ENCODE measurements at regions not wholly inside any gene's neighbourhood (a gene's known extent, or its start where the extent isn't known, plus 50 kb on each side); places are given as distances from the start of the nearest gene placed in this dataset.

- Mint-ChIP-seq H3K4me3 (no peak overlapping the region), H3K4me1 (ENCODE audit: low read depth) (no peaks in the 10 kb centered on the region), H3K27ac (no peak overlapping the region), H3K27me3 (ENCODE audit: insufficient read depth) (peaks cover 6% of the 10 kb centered on the region; the same call in 1 of the 2 replicates), H3K36me3 (ENCODE audit: low read depth) (0 out of 2 replicates have a peak, but pooled peaks cover 3% of the 10 kb centered on the region), H3K9me3 (peaks cover 21% of the 10 kb centered on the region; the same call in 1 of the 2 replicates)
- TF ChIP-seq CTCF (IDR thresholded peaks at IDR 0.05), result no peak
- no peak for DNase-seq
These were observed 509.7 kb downstream of the TUSC7 start for GRCh38 chr3:117219296-117219695.

GRCh38 chr3:117226932-117227331 lies 517.4 kb downstream of the TUSC7 start:
- H3K27me3 Mint-ChIP-seq (ENCODE audit: insufficient read depth), result no peaks in the 10 kb centered on the region

GRCh38 chr3:117228466-117228865 lies 518.9 kb downstream of the TUSC7 start:
- no peak for TF ChIP-seq CTCF (IDR thresholded peaks at IDR 0.05)
- Mint-ChIP-seq H3K4me1 (ENCODE audit: low read depth) (no peaks in the 10 kb centered on the region), H3K36me3 (ENCODE audit: low read depth) (peaks cover 5% of the 10 kb centered on the region; the same call in 1 of the 2 replicates), H3K27me3 (ENCODE audit: insufficient read depth) (no peaks in the 10 kb centered on the region), H3K27ac (no peak overlapping the region), H3K4me3 (no peak overlapping the region), H3K9me3 (peaks cover 32% of the 10 kb centered on the region)
- DNase-seq, result no peak

More at GRCh38 chr3:117226932-117227331, 517.4 kb downstream of the TUSC7 start:
- H3K4me3 Mint-ChIP-seq, result no peak overlapping the region
- no peak for DNase-seq
- H3K36me3 Mint-ChIP-seq (ENCODE audit: low read depth), result peaks cover 5% of the 10 kb centered on the region; the same call in 1 of the 2 replicates
- no peak for TF ChIP-seq CTCF (IDR thresholded peaks at IDR 0.05)
- peaks cover 33% of the 10 kb centered on the region for H3K9me3 Mint-ChIP-seq
- H3K27ac Mint-ChIP-seq, result no peak overlapping the region
- H3K4me1 Mint-ChIP-seq (ENCODE audit: low read depth), result no peaks in the 10 kb centered on the region

- Mint-ChIP-seq H3K4me3 (no peak overlapping the region), H3K27ac (no peak overlapping the region), H3K9me3 (peaks cover 34% of the 10 kb centered on the region), H3K27me3 (ENCODE audit: insufficient read depth) (no peaks in the 10 kb centered on the region), H3K4me1 (ENCODE audit: low read depth) (no peaks in the 10 kb centered on the region), H3K36me3 (ENCODE audit: low read depth) (peaks cover 5% of the 10 kb centered on the region; the same call in 1 of the 2 replicates)
- TF ChIP-seq CTCF (IDR thresholded peaks at IDR 0.05), result no peak
- DNase-seq, result no peak
These were observed 521.3 kb downstream of the TUSC7 start for GRCh38 chr3:117230924-117231323.

GRCh38 chr3:117234331-117234730 lies 524.8 kb downstream of the TUSC7 start:
- no peak for TF ChIP-seq CTCF (IDR thresholded peaks at IDR 0.05)
- H3K36me3 Mint-ChIP-seq (ENCODE audit: low read depth), result no peaks in the 10 kb centered on the region
- no peak overlapping the region for H3K4me3 Mint-ChIP-seq
- H3K27ac Mint-ChIP-seq, result no peak overlapping the region
- no peaks in the 10 kb centered on the region for H3K4me1 Mint-ChIP-seq (ENCODE audit: low read depth)
- H3K9me3 Mint-ChIP-seq, result peaks cover 27% of the 10 kb centered on the region
- H3K27me3 Mint-ChIP-seq (ENCODE audit: insufficient read depth), result no peaks in the 10 kb centered on the region
- DNase-seq, result no peak

GRCh38 chr3:117235304-117235703 lies 525.7 kb downstream of the TUSC7 start:
- Mint-ChIP-seq H3K4me1 (ENCODE audit: low read depth) (no peaks in the 10 kb centered on the region), H3K27me3 (ENCODE audit: insufficient read depth) (no peaks in the 10 kb centered on the region), H3K36me3 (ENCODE audit: low read depth) (no peaks in the 10 kb centered on the region), H3K27ac (no peak overlapping the region), H3K9me3 (peaks cover 33% of the 10 kb centered on the region), H3K4me3 (no peak overlapping the region)
- TF ChIP-seq CTCF (IDR thresholded peaks at IDR 0.05), result no peak
- no peak for DNase-seq
